ENCODE measurements at regions not wholly inside any gene's neighbourhood (a gene's known extent, or its start where the extent isn't known, plus 50 kb on each side); places are given as distances from the start of the nearest gene placed in this dataset.
"Not testable (repeated sequence)": the region's sequence is repeated elsewhere in the genome, so short reads cannot be mapped to it uniquely, and the experiment has no call there.

DNA sequence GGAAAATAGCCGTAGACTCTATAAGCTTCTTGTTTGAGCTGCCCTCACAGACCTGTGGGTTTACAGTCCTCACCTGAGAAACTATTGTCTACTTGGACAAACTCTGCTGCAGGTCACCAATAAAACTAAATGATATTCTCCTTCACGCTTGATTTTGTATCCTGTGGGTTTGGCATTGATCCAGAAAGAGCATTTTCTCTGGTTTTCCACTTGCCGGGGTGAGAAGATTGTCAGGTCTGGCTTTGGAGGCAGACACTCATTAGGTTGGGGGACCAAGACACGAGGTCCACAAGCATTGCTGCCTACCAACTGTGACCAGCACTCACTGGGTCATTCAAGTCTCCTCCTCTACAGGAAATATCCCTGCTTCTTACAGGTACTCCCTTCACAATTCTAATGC is 68.5 kb downstream of the CDC14C start:
- no peaks in the 10 kb centered on the region for H3K9me3 ChIP-seq (ENCODE audit: low read depth, low read length)
- no peak for TF ChIP-seq FOXP2 (optimal IDR thresholded peaks at IDR 0.05; ENCODE audit: control extremely low read depth, extremely low read length, insufficient read depth)
- no peak for TF ChIP-seq POLR2AphosphoS5 (IDR thresholded peaks at IDR 0.05; ENCODE audit: borderline replicate concordance, low read depth, low read length)
- no peak for TF ChIP-seq EZH2 (IDR thresholded peaks at IDR 0.05)
- no peaks in the 10 kb centered on the region for H3K36me3 ChIP-seq (ENCODE audit: insufficient read depth, low read length)
- no peak overlapping the region for H3K27ac ChIP-seq
- no peak overlapping the region for H3K9ac ChIP-seq (ENCODE audit: insufficient read length)
- no peak overlapping the region for H3K4me3 ChIP-seq
- DNase-seq (ENCODE audit: low read depth, low spot score) = no peak

DNA sequence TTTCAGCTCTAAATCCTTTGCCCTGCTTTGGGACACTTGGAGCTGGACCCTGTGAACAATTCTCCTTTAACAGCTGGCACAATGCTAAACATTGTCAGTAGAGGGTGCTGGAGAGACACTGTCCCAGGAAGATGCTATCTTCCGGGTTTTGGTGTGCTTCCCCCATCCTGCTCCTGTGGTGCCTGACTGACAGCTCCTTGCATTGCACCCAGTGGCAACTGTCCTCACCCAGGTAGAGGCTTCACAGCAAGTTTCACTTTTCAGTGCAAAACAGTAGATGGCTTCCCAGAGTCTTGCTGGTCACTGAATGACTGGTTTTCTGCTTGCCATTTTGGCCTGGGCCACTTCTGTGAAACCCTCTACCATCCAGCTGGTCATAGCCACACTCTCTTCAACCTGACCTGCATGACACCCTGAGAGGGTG is 77.3 kb downstream of the CDC14C start:
- TF ChIP-seq POLR2AphosphoS5 (IDR thresholded peaks at IDR 0.05; ENCODE audit: borderline replicate concordance, low read depth, low read length) = no peak
- no peak for TF ChIP-seq EZH2 (IDR thresholded peaks at IDR 0.05)
- TF ChIP-seq FOXP2 (optimal IDR thresholded peaks at IDR 0.05; ENCODE audit: control extremely low read depth, extremely low read length, insufficient read depth) = no peak
- DNase-seq (ENCODE audit: low read depth, low spot score) = no peak
- no peak overlapping the region for H3K4me3 ChIP-seq
- H3K9ac ChIP-seq (ENCODE audit: insufficient read length) = no peak overlapping the region
- H3K27ac ChIP-seq = no peak overlapping the region
- no peaks in the 10 kb centered on the region for H3K9me3 ChIP-seq (ENCODE audit: low read depth, low read length)
- no peaks in the 10 kb centered on the region for H3K36me3 ChIP-seq (ENCODE audit: insufficient read depth, low read length)

GRCh38 chr7:49010717-49011116 is 86.4 kb downstream of the CDC14C start:
- H3K36me3 ChIP-seq (ENCODE audit: insufficient read depth, low read length) = no peaks in the 10 kb centered on the region
- no peak for DNase-seq (ENCODE audit: low read depth, low spot score)
- no peak overlapping the region for H3K9ac ChIP-seq (ENCODE audit: insufficient read length)
- H3K4me3 ChIP-seq = no peak overlapping the region
- no peak overlapping the region for H3K27ac ChIP-seq
- no peaks in the 10 kb centered on the region for H3K9me3 ChIP-seq (ENCODE audit: low read depth, low read length)
- no peak for TF ChIP-seq EZH2 (IDR thresholded peaks at IDR 0.05)
- no peak for TF ChIP-seq FOXP2 (optimal IDR thresholded peaks at IDR 0.05; ENCODE audit: control extremely low read depth, extremely low read length, insufficient read depth)
- TF ChIP-seq POLR2AphosphoS5 (IDR thresholded peaks at IDR 0.05; ENCODE audit: borderline replicate concordance, low read depth, low read length) = no peak

DNA sequence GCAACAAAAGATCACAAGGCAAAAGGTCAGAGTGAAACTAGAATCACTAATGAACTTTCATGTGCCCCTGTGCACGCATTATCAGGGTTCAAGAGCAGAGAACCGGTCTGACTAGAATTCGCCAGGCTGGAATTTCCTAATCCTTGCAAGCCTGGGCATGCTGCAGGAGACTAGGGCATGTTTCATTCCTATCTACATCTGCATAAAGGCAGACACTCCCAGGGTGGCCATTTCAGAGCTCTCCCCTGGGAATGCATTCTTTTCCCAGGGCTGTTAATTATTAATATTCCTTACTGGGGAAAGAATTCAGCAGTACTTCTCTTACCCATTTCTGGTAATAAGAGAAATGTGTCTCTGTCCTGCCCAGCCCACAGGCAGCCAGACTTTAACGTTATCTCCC is 90.5 kb downstream of the CDC14C start:
- H3K9me3 ChIP-seq (ENCODE audit: low read depth, low read length) = no peaks in the 10 kb centered on the region
- H3K27ac ChIP-seq = no peak overlapping the region
- H3K36me3 ChIP-seq (ENCODE audit: insufficient read depth, low read length) = no peaks in the 10 kb centered on the region
- no peak for DNase-seq (ENCODE audit: low read depth, low spot score)
- H3K4me3 ChIP-seq = no peak overlapping the region
- no peak overlapping the region for H3K9ac ChIP-seq (ENCODE audit: insufficient read length)
- TF ChIP-seq POLR2AphosphoS5 (IDR thresholded peaks at IDR 0.05; ENCODE audit: borderline replicate concordance, low read depth, low read length) (no peak), FOXP2 (optimal IDR thresholded peaks at IDR 0.05; ENCODE audit: control extremely low read depth, extremely low read length, insufficient read depth) (no peak), EZH2 (IDR thresholded peaks at IDR 0.05) (no peak)

DNA sequence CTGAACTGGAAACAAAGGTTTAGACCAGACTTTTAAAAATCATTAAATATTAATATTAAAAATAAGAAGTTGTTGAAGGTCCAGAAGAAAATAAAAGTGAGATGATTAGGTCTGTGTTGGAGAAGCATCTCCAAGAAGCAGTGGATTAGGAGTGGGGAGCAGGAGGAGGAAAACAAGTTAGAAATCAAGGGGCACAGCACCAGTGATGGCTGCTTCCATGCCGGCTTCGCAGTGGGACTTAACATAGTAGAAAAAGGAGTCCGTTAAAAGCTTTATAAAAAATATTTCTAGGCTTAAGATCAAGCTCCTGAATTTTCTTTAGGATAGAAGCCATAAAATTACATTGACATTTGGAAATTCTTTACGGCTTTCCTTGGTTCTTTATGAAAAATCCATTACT is 95.8 kb downstream of the CDC14C start:
- TF ChIP-seq POLR2AphosphoS5 (IDR thresholded peaks at IDR 0.05; ENCODE audit: borderline replicate concordance, low read depth, low read length) (no peak), EZH2 (IDR thresholded peaks at IDR 0.05) (no peak), FOXP2 (optimal IDR thresholded peaks at IDR 0.05; ENCODE audit: control extremely low read depth, extremely low read length, insufficient read depth) (no peak)
- DNase-seq (ENCODE audit: low read depth, low spot score) = no peak
- Histone ChIP-seq H3K9ac (ENCODE audit: insufficient read length) (no peak overlapping the region), H3K4me3 (no peak overlapping the region), H3K27ac (no peak overlapping the region), H3K36me3 (ENCODE audit: insufficient read depth, low read length) (no peaks in the 10 kb centered on the region), H3K9me3 (ENCODE audit: low read depth, low read length) (no peaks in the 10 kb centered on the region)

GRCh38 chr7:49022448-49022847 is 98.1 kb downstream of the CDC14C start:
- DNase-seq (ENCODE audit: low read depth, low spot score) = no peak
- Histone ChIP-seq H3K4me3 (no peak overlapping the region), H3K9ac (ENCODE audit: insufficient read length) (no peak overlapping the region), H3K9me3 (ENCODE audit: low read depth, low read length) (no peaks in the 10 kb centered on the region), H3K27ac (no peak overlapping the region), H3K36me3 (ENCODE audit: insufficient read depth, low read length) (no peaks in the 10 kb centered on the region)
- TF ChIP-seq EZH2 (IDR thresholded peaks at IDR 0.05) (no peak), FOXP2 (optimal IDR thresholded peaks at IDR 0.05; ENCODE audit: control extremely low read depth, extremely low read length, insufficient read depth) (no peak), POLR2AphosphoS5 (IDR thresholded peaks at IDR 0.05; ENCODE audit: borderline replicate concordance, low read depth, low read length) (no peak)

DNA sequence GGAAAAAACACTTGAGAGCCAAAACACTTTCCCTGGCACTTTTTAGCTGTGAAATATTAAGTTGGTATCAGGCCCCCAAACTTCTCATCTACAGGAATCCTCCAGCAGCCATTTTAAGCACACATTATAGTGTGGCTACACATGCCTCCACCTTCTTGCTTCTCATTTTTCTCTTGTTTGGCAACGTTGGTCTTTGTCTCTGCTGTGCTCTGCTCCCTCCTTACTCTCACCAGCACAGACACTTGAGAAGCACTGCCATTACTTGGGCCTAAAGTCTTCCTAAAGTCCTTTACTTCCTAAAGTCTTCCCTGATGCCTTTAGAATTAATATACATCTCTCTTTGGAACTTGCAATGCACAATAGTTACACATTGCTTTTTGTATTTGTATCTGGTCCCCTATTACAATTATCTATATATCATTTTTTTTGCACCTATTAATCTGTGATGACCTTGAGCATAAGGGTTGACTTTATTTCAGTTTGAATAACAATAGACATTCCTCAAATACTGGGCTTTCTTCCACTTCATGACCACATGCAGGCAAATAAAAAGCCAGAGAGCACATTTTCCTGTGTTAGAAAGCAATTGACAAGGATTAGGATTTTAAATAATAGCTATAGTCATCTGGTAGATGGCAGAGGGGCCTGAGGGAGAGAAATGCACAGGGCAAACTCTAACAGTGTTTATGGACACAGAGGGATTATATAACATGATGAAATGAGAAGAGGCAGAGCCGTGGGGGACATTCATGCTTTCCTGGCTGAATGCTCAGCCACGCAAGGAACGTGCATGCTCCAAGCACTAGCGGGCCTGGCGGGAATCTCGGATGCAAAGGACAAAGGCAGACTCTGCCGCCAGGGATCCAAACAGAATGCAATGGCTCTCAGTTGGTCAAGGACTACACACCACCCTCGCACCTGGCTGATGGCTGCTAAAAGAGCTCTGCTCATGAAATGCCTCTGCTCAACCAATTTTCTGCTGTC is 99.3 kb downstream of the CDC14C start:
- no peak for DNase-seq (ENCODE audit: low read depth, low spot score)
- Histone ChIP-seq H3K4me3 (no peak overlapping the region), H3K9ac (ENCODE audit: insufficient read length) (no peak overlapping the region), H3K27ac (no peak overlapping the region), H3K9me3 (ENCODE audit: low read depth, low read length) (no peaks in the 10 kb centered on the region), H3K36me3 (ENCODE audit: insufficient read depth, low read length) (no peaks in the 10 kb centered on the region)
- no peak for TF ChIP-seq FOXP2 (optimal IDR thresholded peaks at IDR 0.05; ENCODE audit: control extremely low read depth, extremely low read length, insufficient read depth)
- no peak for TF ChIP-seq EZH2 (IDR thresholded peaks at IDR 0.05)
- TF ChIP-seq POLR2AphosphoS5 (IDR thresholded peaks at IDR 0.05; ENCODE audit: borderline replicate concordance, low read depth, low read length) = no peak

GRCh38 chr7:49030221-49030620 is 105.9 kb downstream of the CDC14C start:
- no peak for DNase-seq (ENCODE audit: low read depth, low spot score)
- Histone ChIP-seq H3K36me3 (ENCODE audit: insufficient read depth, low read length) (no peaks in the 10 kb centered on the region), H3K4me3 (no peak overlapping the region), H3K9me3 (ENCODE audit: low read depth, low read length) (no peaks in the 10 kb centered on the region), H3K9ac (ENCODE audit: insufficient read length) (no peak overlapping the region), H3K27ac (no peak overlapping the region)
- no peak for TF ChIP-seq POLR2AphosphoS5 (IDR thresholded peaks at IDR 0.05; ENCODE audit: borderline replicate concordance, low read depth, low read length)
- no peak for TF ChIP-seq EZH2 (IDR thresholded peaks at IDR 0.05)
- TF ChIP-seq FOXP2 (optimal IDR thresholded peaks at IDR 0.05; ENCODE audit: control extremely low read depth, extremely low read length, insufficient read depth) = no peak

DNA sequence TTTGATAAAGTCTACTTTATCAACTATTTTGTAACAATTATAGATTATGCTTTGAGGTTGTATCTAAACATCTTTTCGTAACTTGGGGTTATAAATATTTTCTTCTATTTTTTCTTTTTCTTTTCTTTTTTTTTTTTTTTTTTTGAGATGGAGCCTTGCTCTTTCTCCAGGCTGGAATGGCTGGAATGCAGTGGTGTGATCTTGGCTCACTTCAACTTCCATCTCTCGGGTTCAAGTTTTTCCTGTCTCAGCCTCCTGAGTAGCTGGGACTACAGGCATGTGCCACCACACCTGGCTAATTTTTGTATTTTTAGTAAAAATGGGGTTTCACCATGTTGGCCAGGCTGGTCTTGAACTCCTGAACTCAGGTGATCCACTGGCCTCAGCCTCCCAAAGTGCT is 108.8 kb downstream of the CDC14C start:
- not testable (repeated sequence) for H3K9ac ChIP-seq (ENCODE audit: insufficient read length); DNase-seq (ENCODE audit: low read depth, low spot score); H3K9me3 ChIP-seq (ENCODE audit: low read depth, low read length); H3K4me3 ChIP-seq; H3K27ac ChIP-seq; H3K36me3 ChIP-seq (ENCODE audit: insufficient read depth, low read length)
